HCT116 (cell line): ENCODE measurements at regions not wholly inside any gene's neighbourhood (a gene's known extent, or its start where the extent isn't known, plus 50 kb on each side); places are given as distances from the start of the nearest gene placed in this dataset.

Experiments used
- ATAC-seq: fragments of 200-7000 bp; cut with Tn5 transposase; 2 replicates; pipeline ENCODE4 v1.9.1; 2020; ENCODE audit warnings: mild to moderate bottlenecking, moderate library complexity
- BruUV-seq: library from RNA; stranded (reverse); fragments of 400-500 nt; replicated peaks from 2 replicates; lab custom pipeline; 2021; lab: Mats Ljungman, UMichigan
- CTCF ChIA-PET: fragments of 300-600 bp; sonication (Branson Sonifier 250); formaldehyde crosslinking; loops from one replicate; lab custom pipeline; 2021; ENCODE audit warnings: antibody characterized with exemption; lab: Charles Lee
- POLR2A ChIA-PET: fragments of 300-600, 350-600 bp; sonication (Branson Sonifier 250); formaldehyde crosslinking; loops from one replicate; lab custom pipeline; 2021; ENCODE audit warnings: antibody characterized with exemption; lab: Charles Lee
- RAD21 ChIA-PET, 2 experiments: fragments of 300-600 bp; sonication (Branson Sonifier 250); formaldehyde crosslinking; loops; one replicate each; lab custom pipeline; 2023; ENCODE audit warnings: low total read pairs in 2 of 2; ENCODE audit not compliant: uncharacterized antibody in 2 of 2, unreplicated experiment in 2 of 2, low non-redundant PET in 1 of 2; lab: Charles Lee
- DNase-seq: peaks from one replicate; pipeline ENCODE4 v3.0.0-alpha.2; 2010; ENCODE audit warnings: low read depth, low spot score
- H2AFZ ChIP-seq: fragments of 200-600 bp; shearing (Covaris generic), sonication (generic); 2 replicates; pipeline ENCODE4 v1.6.1; 2017; ENCODE audit warnings: low read depth, mixed run types, mixed read lengths, antibody characterized with exemption, low read length; ENCODE audit not compliant: poor library complexity, severe bottlenecking
- H3K27ac ChIP-seq: 2 replicates; pipeline ENCODE4 v1.5.1; 2012; ENCODE audit warnings: low read depth, low read length
- H3K27me3 ChIP-seq: fragments of 200-600 bp; sonication (generic); 2 replicates; pipeline ENCODE4 v1.6.1; 2016; ENCODE audit warnings: mixed run types, low read length, mixed read lengths; ENCODE audit not compliant: insufficient read depth
- H3K36me3 ChIP-seq, 2 experiments: fragments of 200-500 bp in 1 of 2; fragments of 200-600 bp in 1 of 2; sonication (Bioruptor generic) in 1 of 2; sonication (generic) in 1 of 2; 2 replicates each; pipeline versions ENCODE4 v1.5.1 to v1.6.1; 2014 to 2016; ENCODE audit warnings: low read length in 2 of 2, inconsistent platforms in 1 of 2, mixed read lengths in 1 of 2, mixed run types in 1 of 2; ENCODE audit not compliant: insufficient read depth in 2 of 2, control insufficient read depth in 1 of 2
- H3K4me1 ChIP-seq, 2 experiments: fragments of 200-600 bp in 1 of 2; sonication (generic) in 1 of 2; 2 replicates each; pipeline versions ENCODE4 v1.5.1 to v1.6.1; 2012 to 2017; ENCODE audit warnings: low read length in 2 of 2, inconsistent platforms in 1 of 2, mild to moderate bottlenecking in 1 of 2, mixed read lengths in 1 of 2, mixed run types in 1 of 2, moderate library complexity in 1 of 2; ENCODE audit not compliant: insufficient read depth in 2 of 2, control insufficient read depth in 1 of 2
- H3K4me2 ChIP-seq: fragments of 200-600 bp; sonication (generic); 2 replicates; pipeline ENCODE4 v1.6.1; 2017; ENCODE audit warnings: mixed run types, low read length, mixed read lengths
- H3K4me3 ChIP-seq, 2 experiments: fragments of 200-600 bp in 1 of 2; sonication (generic) in 1 of 2; replicated peaks in 1 of 2; 2 replicates each; pipeline ENCODE4 v1.5.1; 2011 to 2016; ENCODE audit warnings: low read length in 2 of 2, control low read depth in 1 of 2, low read depth in 1 of 2, mild to moderate bottlenecking in 1 of 2, mixed read lengths in 1 of 2, mixed run types in 1 of 2
- H3K79me2 ChIP-seq: fragments of 200-600 bp; sonication (generic); 2 replicates; pipeline ENCODE4 v1.6.1; 2017; ENCODE audit warnings: mild to moderate bottlenecking, mixed run types, low read length, moderate library complexity, mixed read lengths; ENCODE audit not compliant: insufficient read depth
- H3K9ac ChIP-seq: fragments of 200-600 bp; sonication (generic); 2 replicates; pipeline ENCODE4 v1.6.1; 2016; ENCODE audit warnings: low read length, mixed read lengths
- H3K9me2 ChIP-seq: fragments of 200-600 bp; sonication (generic), shearing (Covaris generic); 2 replicates; pipeline ENCODE4 v1.6.1; 2017; ENCODE audit warnings: mixed run types, mild to moderate bottlenecking, moderate library complexity; ENCODE audit not compliant: insufficient read depth
- H3K9me3 ChIP-seq, 2 experiments: fragments of 200-500 bp in 1 of 2; fragments of 200-600 bp in 1 of 2; sonication (Bioruptor generic) in 1 of 2; sonication (generic) in 1 of 2; 2 replicates each; pipeline ENCODE4 v1.6.1; 2014 to 2017; ENCODE audit warnings: low read length in 2 of 2, mixed read lengths in 2 of 2, inconsistent platforms in 1 of 2, low read depth in 1 of 2, mild to moderate bottlenecking in 1 of 2, mixed run types in 1 of 2, moderate library complexity in 1 of 2; ENCODE audit not compliant: control insufficient read depth in 1 of 2, insufficient read depth in 1 of 2
- H4K20me1 ChIP-seq: fragments of 200-600 bp; sonication (generic), shearing (Covaris generic); 2 replicates; pipeline ENCODE4 v1.6.1; 2017; ENCODE audit warnings: mixed run types, mild to moderate bottlenecking, moderate library complexity; ENCODE audit not compliant: insufficient read depth
- EGR1 ChIP-seq: IDR thresholded peaks from 2 replicates; pipeline ENCODE4 v1.6.1; 2012; ENCODE audit warnings: low read depth
- ELF1 ChIP-seq: IDR thresholded peaks from 2 replicates; pipeline ENCODE4 v1.6.1; 2012; ENCODE audit warnings: low read depth, borderline replicate concordance
- EZH2 ChIP-seq: fragments of 200-600 bp; sonication (generic); IDR thresholded peaks from 2 replicates; pipeline ENCODE4 v1.6.1; 2017; ENCODE audit warnings: antibody characterized with exemption, mixed run types
- EZH2phosphoT487 ChIP-seq: fragments of 200-600 bp; IDR thresholded peaks from 2 replicates; pipeline ENCODE4 v1.6.1; 2018; ENCODE audit warnings: antibody characterized with exemption, borderline replicate concordance
- POLR2A ChIP-seq: IDR thresholded peaks from 2 replicates; pipeline ENCODE4 v1.7.0; 2011; ENCODE audit warnings: borderline replicate concordance; ENCODE audit not compliant: insufficient read depth, insufficient read length; ENCODE audit errors: extremely low read depth
- POLR2AphosphoS5 ChIP-seq: IDR thresholded peaks from 2 replicates; pipeline ENCODE4 v1.6.1; 2011; ENCODE audit warnings: mild to moderate bottlenecking, low read depth, low read length, moderate library complexity
- SIN3A ChIP-seq: IDR thresholded peaks from 2 replicates; pipeline ENCODE4 v1.6.1; 2012; ENCODE audit warnings: low read depth
- SRF ChIP-seq: IDR thresholded peaks from 2 replicates; pipeline ENCODE4 v1.6.1; 2012; ENCODE audit warnings: low read depth
- TCF7L2 ChIP-seq: IDR thresholded peaks from 2 replicates; pipeline ENCODE4 v1.7.0; 2011; ENCODE audit warnings: borderline replicate concordance, inconsistent platforms; ENCODE audit not compliant: insufficient read depth, insufficient read length; ENCODE audit errors: extremely low read depth
- YY1 ChIP-seq: IDR thresholded peaks from 2 replicates; pipeline ENCODE4 v1.6.1; 2011; ENCODE audit warnings: low read length, low read depth, moderate library complexity, mild to moderate bottlenecking; ENCODE audit not compliant: insufficient replicate concordance; ENCODE audit errors: extremely low read depth
- ZNF274 ChIP-seq: fragments of 200-500 bp; sonication (Bioruptor generic); IDR thresholded peaks from 2 replicates; pipeline ENCODE4 v1.6.1; 2014; ENCODE audit warnings: mild to moderate bottlenecking, low read depth, low read length, inconsistent platforms
- intact Hi-C: fragments of 100-400 bp; cut with micrococcal nuclease; formaldehyde crosslinking; loops from 2 replicates; pipeline ENCODE4 v1.10.0; 2022
- TF ChIP-seq, protein P1 (sequence below): IDR thresholded peaks from 2 replicates; pipeline ENCODE4 v1.6.1; 2012
- TF ChIP-seq, protein P2 (sequence below): IDR thresholded peaks from 2 replicates; pipeline ENCODE4 v1.6.1; 2012; ENCODE audit warnings: low read depth
- TF ChIP-seq, protein P3 (sequence below): IDR thresholded peaks from 2 replicates; pipeline ENCODE4 v1.6.1; 2011; ENCODE audit warnings: mild to moderate bottlenecking, low read length, moderate library complexity; ENCODE audit not compliant: insufficient replicate concordance; ENCODE audit errors: extremely low read depth

DNA sequence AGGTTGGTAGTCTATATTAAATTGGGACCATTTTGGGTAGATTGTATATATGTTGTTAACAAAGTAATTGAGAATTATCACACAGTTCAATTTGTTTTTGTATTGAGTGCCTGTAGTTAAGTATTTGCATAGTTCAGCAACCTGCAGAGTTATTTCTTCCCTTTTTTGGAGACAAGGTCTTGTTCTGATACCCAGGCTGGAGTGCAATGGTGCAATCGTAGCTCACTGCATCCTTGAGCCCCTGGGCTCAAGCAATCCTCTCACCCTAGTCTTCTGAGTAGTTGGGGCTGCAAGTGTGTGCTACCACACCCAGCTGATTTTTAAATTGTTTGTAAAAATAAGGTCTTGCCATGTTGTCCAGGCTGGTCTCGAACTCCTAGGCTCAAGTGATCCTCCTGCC, 250.5 kb downstream of the UTRN start:
- BruUV-seq = no TSS peak
- Histone ChIP-seq H3K4me3 (no peak overlapping the region), H2AFZ (no peak overlapping the region), H3K27me3 (no peaks in the 10 kb centered on the region), H3K4me1 (no peaks in the 10 kb centered on the region), H3K79me2 (no peaks in the 10 kb centered on the region), H3K9me3 (no peaks in the 10 kb centered on the region), H3K36me3 (peaks cover 0 to 7% of the 10 kb centered on the region in 2 experiments; a peak in 1 of 4 replicates), H3K27ac (no peak overlapping the region), H3K9me2 (no peaks in the 10 kb centered on the region), H4K20me1 (no peaks in the 10 kb centered on the region), H3K4me2 (no peak overlapping the region), H3K9ac (no peak overlapping the region)
- ChIA-PET CTCF (interaction anchor here (1.0 kb wide), 1 partner anchor 11 kb away, joined by 3 read pairs; no protein-coding TSS in a partner anchor), POLR2A (no interaction called here), RAD21 (no interaction called here)
- ATAC-seq (no peak), DNase-seq (no peak)
- TF ChIP-seq, protein P1, sequence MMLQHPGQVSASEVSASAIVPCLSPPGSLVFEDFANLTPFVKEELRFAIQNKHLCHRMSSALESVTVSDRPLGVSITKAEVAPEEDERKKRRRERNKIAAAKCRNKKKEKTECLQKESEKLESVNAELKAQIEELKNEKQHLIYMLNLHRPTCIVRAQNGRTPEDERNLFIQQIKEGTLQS = no peak
- no peak for TF ChIP-seq SRF
- TF ChIP-seq, protein P2, sequence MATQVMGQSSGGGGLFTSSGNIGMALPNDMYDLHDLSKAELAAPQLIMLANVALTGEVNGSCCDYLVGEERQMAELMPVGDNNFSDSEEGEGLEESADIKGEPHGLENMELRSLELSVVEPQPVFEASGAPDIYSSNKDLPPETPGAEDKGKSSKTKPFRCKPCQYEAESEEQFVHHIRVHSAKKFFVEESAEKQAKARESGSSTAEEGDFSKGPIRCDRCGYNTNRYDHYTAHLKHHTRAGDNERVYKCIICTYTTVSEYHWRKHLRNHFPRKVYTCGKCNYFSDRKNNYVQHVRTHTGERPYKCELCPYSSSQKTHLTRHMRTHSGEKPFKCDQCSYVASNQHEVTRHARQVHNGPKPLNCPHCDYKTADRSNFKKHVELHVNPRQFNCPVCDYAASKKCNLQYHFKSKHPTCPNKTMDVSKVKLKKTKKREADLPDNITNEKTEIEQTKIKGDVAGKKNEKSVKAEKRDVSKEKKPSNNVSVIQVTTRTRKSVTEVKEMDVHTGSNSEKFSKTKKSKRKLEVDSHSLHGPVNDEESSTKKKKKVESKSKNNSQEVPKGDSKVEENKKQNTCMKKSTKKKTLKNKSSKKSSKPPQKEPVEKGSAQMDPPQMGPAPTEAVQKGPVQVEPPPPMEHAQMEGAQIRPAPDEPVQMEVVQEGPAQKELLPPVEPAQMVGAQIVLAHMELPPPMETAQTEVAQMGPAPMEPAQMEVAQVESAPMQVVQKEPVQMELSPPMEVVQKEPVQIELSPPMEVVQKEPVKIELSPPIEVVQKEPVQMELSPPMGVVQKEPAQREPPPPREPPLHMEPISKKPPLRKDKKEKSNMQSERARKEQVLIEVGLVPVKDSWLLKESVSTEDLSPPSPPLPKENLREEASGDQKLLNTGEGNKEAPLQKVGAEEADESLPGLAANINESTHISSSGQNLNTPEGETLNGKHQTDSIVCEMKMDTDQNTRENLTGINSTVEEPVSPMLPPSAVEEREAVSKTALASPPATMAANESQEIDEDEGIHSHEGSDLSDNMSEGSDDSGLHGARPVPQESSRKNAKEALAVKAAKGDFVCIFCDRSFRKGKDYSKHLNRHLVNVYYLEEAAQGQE = no peak
- TF ChIP-seq TCF7L2 = no peak
- TF ChIP-seq ELF1 = no peak
- TF ChIP-seq ZNF274 = no peak
- TF ChIP-seq POLR2A = no peak
- no peak for TF ChIP-seq POLR2AphosphoS5
- TF ChIP-seq EGR1 = no peak
- TF ChIP-seq EZH2 = no peak
- no peak for TF ChIP-seq SIN3A
- no peak for TF ChIP-seq YY1
- TF ChIP-seq, protein P3, sequence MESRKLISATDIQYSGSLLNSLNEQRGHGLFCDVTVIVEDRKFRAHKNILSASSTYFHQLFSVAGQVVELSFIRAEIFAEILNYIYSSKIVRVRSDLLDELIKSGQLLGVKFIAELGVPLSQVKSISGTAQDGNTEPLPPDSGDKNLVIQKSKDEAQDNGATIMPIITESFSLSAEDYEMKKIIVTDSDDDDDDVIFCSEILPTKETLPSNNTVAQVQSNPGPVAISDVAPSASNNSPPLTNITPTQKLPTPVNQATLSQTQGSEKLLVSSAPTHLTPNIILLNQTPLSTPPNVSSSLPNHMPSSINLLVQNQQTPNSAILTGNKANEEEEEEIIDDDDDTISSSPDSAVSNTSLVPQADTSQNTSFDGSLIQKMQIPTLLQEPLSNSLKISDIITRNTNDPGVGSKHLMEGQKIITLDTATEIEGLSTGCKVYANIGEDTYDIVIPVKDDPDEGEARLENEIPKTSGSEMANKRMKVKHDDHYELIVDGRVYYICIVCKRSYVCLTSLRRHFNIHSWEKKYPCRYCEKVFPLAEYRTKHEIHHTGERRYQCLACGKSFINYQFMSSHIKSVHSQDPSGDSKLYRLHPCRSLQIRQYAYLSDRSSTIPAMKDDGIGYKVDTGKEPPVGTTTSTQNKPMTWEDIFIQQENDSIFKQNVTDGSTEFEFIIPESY = no peak
- TF ChIP-seq EZH2phosphoT487 = no peak
- intact Hi-C loops = no loop called here
